Right lobe of liver (tissue), 6 donors: ENCODE measurements at regions not wholly inside any gene's neighbourhood (a gene's known extent, or its start where the extent isn't known, plus 50 kb on each side); places are given as distances from the start of the nearest gene placed in this dataset.

Source experiments
- ATAC-seq, 4 donors: fragments of 200-7000 bp; cut with Tn5 transposase; one replicate each; pipeline ENCODE4 v1.9.1; 2020; ENCODE audit warnings: mild to moderate bottlenecking in 4 of 4, moderate library complexity in 4 of 4
- DNase-seq, 3 donors: peaks; one replicate each; pipeline ENCODE4 v3.0.0-alpha.2; 2020
- H3K27ac ChIP-seq, 3 donors: fragments of 200-600 bp; one replicate each; pipeline ENCODE4 v1.8.0; 2022
- H3K27me3 ChIP-seq, 2 donors: fragments of 200-600 bp; one replicate each; pipeline ENCODE4 v1.8.0; 2022
- H3K36me3 ChIP-seq, 4 donors: fragments of 200-600 bp; sonication (generic) in 1 of 4; one replicate each; pipeline versions ENCODE4 v1.5.1 to v1.8.0; 2017 to 2022; ENCODE audit warnings: control low read depth in 1 of 4
- H3K4me1 ChIP-seq, 4 donors: fragments of 200-600 bp; sonication (generic) in 1 of 4; one replicate each; pipeline versions ENCODE4 v1.5.1 to v1.8.0; 2017 to 2022; ENCODE audit warnings: control low read depth in 1 of 4
- H3K4me3 ChIP-seq, 3 donors: fragments of 200-600 bp; one replicate each; pipeline ENCODE4 v1.8.0; 2022
- H3K9me3 ChIP-seq, 4 donors: fragments of 200-600 bp; sonication (generic) in 1 of 4; one replicate each; pipeline versions ENCODE4 v1.5.1 to v1.8.0; 2017 to 2022; ENCODE audit warnings: control low read depth in 1 of 4
- POLR2A ChIP-seq: fragments of 450-650 bp; IDR thresholded peaks from one replicate; pipeline ENCODE4 v1.6.1; 2017; ENCODE audit warnings: antibody characterized with exemption, mild to moderate bottlenecking
- WGBS: methylation state at CpG from one replicate; pipeline ENCODE4 v1.1.6; 2018; ENCODE audit warnings: low coverage, low lambda C conversion rate; ENCODE audit not compliant: insufficient coverage; ENCODE audit errors: missing lambda C conversion rate; 5-methylcytosine and 5-hydroxymethylcytosine counted together
- intact Hi-C, 2 donors: fragments of 100-400 bp; cut with DNase I; formaldehyde crosslinking; loops; one replicate each; pipeline versions ENCODE4 v1.11.2 to v1.14.1; 2022
- TF ChIP-seq, protein P1 (sequence below), 4 donors: fragments of 200-600 bp in 3 of 4; fragments of 450-650 bp in 1 of 4; IDR thresholded peaks; one replicate each; pipeline versions ENCODE4 v1.5.1 to v1.8.0; 2016 to 2022; ENCODE audit warnings: antibody characterized with exemption in 4 of 4, mild to moderate bottlenecking in 2 of 4
- donor health status: DM: no; HTN: yes; CAD: no.
- donor health status: DM: no; HTN: no; CAD: no.
- donor health status: DM: no; HTN: no; CAD: no.
- donor health status: DM: no; HTN: yes; CAD: no.
- donor health status: DM: no; HTN: yes; CAD: no.

- Histone ChIP-seq H3K36me3 (no peaks in the 10 kb centered on the region), H3K4me1 (peaks cover 0 to 15% (median 0%) of the 10 kb centered on the region in 4 donors), H3K27ac (no peak overlapping the region), H3K9me3 (no peaks in the 10 kb centered on the region), H3K4me3 (no peak overlapping the region), H3K27me3 (no peaks in the 10 kb centered on the region)
- no peak for TF ChIP-seq POLR2A
- TF ChIP-seq, protein P1, sequence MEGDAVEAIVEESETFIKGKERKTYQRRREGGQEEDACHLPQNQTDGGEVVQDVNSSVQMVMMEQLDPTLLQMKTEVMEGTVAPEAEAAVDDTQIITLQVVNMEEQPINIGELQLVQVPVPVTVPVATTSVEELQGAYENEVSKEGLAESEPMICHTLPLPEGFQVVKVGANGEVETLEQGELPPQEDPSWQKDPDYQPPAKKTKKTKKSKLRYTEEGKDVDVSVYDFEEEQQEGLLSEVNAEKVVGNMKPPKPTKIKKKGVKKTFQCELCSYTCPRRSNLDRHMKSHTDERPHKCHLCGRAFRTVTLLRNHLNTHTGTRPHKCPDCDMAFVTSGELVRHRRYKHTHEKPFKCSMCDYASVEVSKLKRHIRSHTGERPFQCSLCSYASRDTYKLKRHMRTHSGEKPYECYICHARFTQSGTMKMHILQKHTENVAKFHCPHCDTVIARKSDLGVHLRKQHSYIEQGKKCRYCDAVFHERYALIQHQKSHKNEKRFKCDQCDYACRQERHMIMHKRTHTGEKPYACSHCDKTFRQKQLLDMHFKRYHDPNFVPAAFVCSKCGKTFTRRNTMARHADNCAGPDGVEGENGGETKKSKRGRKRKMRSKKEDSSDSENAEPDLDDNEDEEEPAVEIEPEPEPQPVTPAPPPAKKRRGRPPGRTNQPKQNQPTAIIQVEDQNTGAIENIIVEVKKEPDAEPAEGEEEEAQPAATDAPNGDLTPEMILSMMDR (IDR thresholded peaks at IDR 0.05), result no peak
- WGBS, result 57% methylated on average over 4 of the region's 4 CpGs
- ATAC-seq (no peak), DNase-seq (no peak)
- intact Hi-C loops, result no loop called here
Measured at GRCh38 chr13:24110011-24110410, 50.5 kb upstream of the SPATA13 start.
